ENCODE measurements at regions not wholly inside any gene's neighbourhood (a gene's known extent, or its start where the extent isn't known, plus 50 kb on each side); places are given as distances from the start of the nearest gene placed in this dataset.

DNA sequence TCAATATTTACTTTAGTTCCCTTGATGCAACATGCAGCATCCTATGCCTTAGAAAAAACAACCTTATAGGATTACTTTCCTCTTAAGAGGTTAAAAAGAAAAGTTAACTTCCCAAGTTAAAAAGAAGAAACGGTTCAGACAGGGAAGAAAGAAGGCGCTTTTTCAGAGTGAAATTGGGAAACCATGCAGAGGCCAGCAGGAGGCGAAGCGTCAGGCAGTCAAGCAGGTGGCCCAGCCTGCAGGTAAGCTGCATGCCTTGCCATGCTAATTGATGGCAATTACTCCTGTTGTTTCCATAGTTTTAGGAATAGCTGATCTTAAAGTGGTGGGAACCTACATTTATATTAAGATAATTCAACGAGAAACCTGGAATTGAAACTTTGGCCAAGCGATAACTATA is 302.6 kb upstream of the SP4 start:
- Histone ChIP-seq H3K27ac (ENCODE audit: insufficient read depth, low read depth, low read length) (no peak overlapping the region), H3K4me2 (ENCODE audit: insufficient read depth, low read length) (no peak overlapping the region), H3K4me1 (ENCODE audit: control insufficient read depth, extremely low read depth, insufficient read depth, low read length) (no peaks in the 10 kb centered on the region), H3K9me1 (replicated peaks; ENCODE audit: control insufficient read depth, extremely low read depth, insufficient read depth, low read length) (no peaks in the 10 kb centered on the region), H3K9ac (replicated peaks; ENCODE audit: extremely low read depth, insufficient read depth, low read length) (no peak overlapping the region), H3K79me2 (ENCODE audit: control insufficient read depth, insufficient read depth, low read length) (no peaks in the 10 kb centered on the region), H3K27me3 (ENCODE audit: control insufficient read depth in 2 of 2, insufficient read depth in 2 of 2, low read length in 2 of 2) (peaks cover 0 to 3% of the 10 kb centered on the region in 2 experiments), H3K9me3 (replicated peaks; ENCODE audit: control insufficient read depth, insufficient read depth, low read length) (no peaks in the 10 kb centered on the region), H2AFZ (ENCODE audit: low read depth, low read length) (no peak overlapping the region), H3K36me3 (ENCODE audit: control insufficient read depth in 2 of 2, extremely low read depth in 1 of 2, insufficient read depth in 2 of 2, low read length in 2 of 2) (no peaks in the 10 kb centered on the region), H4K20me1 (replicated peaks; ENCODE audit: control insufficient read depth, extremely low read depth, insufficient read depth, low read length) (no peaks in the 10 kb centered on the region), H3K4me3 (replicated peaks in 1 of 3; ENCODE audit: insufficient read depth in 1 of 3, low read depth in 1 of 3, low read length in 3 of 3) (no peak overlapping the region)
- no peak for DNase-seq (ENCODE audit: low read depth, low spot score)
- no TSS peak for BruUV-seq (replicated peaks)
- TF ChIP-seq EZH2 (IDR thresholded peaks at IDR 0.05; ENCODE audit: borderline replicate concordance, low read depth, low read length, severe bottlenecking) (no peak), GATA2 (IDR thresholded peaks at IDR 0.05; ENCODE audit: insufficient read depth, insufficient read length, low read depth, low read length) (no peak), MYC (IDR thresholded peaks at IDR 0.05; ENCODE audit: low read depth, low read length) (no peak), POLR2AphosphoS5 (IDR thresholded peaks at IDR 0.05; ENCODE audit: insufficient read depth, low read depth, low read length) (no peak), JUN (IDR thresholded peaks at IDR 0.05; ENCODE audit: borderline replicate concordance, insufficient read depth, insufficient read length, low read depth) (no peak), POLR2A (IDR thresholded peaks at IDR 0.05; ENCODE audit: low read depth, low read length) (no peak), FOS (IDR thresholded peaks at IDR 0.05; ENCODE audit: borderline replicate concordance, insufficient read depth, low read length) (no peak), CTCF (IDR thresholded peaks at IDR 0.05; ENCODE audit: extremely low read depth in 1 of 2, insufficient read depth in 1 of 2, low read depth in 1 of 2, low read length in 2 of 2) (no peak)
- TF ChIP-seq, protein P1, sequence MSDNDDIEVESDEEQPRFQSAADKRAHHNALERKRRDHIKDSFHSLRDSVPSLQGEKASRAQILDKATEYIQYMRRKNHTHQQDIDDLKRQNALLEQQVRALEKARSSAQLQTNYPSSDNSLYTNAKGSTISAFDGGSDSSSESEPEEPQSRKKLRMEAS (IDR thresholded peaks at IDR 0.05; ENCODE audit: insufficient read depth, insufficient read length), result no peak
- dilution Hi-C loops (cut with MboI; ENCODE audit: extremely low pct_ligation_motif_present, low sequenced_read_pairs), result no loop called here
- intact Hi-C loops (cut with micrococcal nuclease), result no loop called here
- no peak for FAIRE-seq
- POLR2A ChIA-PET, result no interaction called here
- CTCF ChIA-PET, result no interaction called here

Measured in endothelial cell of umbilical vein (primary cell).